ENCODE measurements at regions not wholly inside any gene's neighbourhood (a gene's known extent, or its start where the extent isn't known, plus 50 kb on each side); places are given as distances from the start of the nearest gene placed in this dataset.

DNA sequence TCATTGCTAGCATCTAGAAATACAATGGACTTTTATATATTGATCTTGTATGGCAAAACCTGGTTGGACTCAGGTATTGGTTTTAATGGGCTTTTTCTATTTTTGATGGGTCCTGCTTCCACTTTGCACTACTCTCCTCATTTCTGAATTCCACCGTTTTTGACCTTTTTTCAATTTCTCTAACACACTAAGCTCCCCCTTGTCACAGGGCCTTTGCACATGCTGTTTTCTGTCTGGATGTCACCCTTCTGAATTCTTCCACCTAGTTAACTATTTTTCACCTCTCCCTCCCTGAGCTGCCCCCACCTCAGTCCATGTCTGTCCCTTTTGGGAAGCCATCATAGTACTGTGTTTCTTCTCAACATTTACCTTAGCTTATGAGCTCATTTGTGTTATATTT, 112.7 kb upstream of the FRMD6 start:
- H3K27me3 ChIP-seq (ENCODE audit: low read depth) = no peaks in the 10 kb centered on the region
- no peak overlapping the region for H3K27ac ChIP-seq
- ATAC-seq = no peak

DNA sequence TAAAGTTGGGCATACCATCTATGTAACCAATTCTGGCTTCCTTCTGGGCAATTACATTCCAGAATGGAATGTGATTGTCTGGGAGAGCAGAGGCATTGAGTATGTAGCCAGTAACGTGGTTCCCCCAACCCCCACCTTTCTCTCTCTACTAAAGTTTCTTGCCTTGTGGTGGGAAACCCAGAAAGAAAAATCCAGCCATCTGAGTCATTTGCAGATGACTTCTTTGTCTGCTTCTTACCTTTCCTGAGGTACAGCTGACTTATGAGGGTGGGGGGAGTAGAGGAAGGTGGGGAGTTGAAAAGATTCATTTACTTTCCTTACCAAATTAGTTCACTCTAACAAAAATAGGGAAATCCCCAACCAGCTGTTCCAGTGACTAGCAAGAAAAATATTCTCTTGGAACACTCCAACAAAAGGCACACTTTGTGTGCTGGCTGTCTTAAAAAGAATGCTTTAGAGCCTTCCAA, 112.1 kb upstream of the FRMD6 start:
- peaks cover 4% of the 10 kb centered on the region for H3K9me3 ChIP-seq
- no peaks in the 10 kb centered on the region for H3K4me1 ChIP-seq
- ATAC-seq = no peak
- TF ChIP-seq, protein P1, sequence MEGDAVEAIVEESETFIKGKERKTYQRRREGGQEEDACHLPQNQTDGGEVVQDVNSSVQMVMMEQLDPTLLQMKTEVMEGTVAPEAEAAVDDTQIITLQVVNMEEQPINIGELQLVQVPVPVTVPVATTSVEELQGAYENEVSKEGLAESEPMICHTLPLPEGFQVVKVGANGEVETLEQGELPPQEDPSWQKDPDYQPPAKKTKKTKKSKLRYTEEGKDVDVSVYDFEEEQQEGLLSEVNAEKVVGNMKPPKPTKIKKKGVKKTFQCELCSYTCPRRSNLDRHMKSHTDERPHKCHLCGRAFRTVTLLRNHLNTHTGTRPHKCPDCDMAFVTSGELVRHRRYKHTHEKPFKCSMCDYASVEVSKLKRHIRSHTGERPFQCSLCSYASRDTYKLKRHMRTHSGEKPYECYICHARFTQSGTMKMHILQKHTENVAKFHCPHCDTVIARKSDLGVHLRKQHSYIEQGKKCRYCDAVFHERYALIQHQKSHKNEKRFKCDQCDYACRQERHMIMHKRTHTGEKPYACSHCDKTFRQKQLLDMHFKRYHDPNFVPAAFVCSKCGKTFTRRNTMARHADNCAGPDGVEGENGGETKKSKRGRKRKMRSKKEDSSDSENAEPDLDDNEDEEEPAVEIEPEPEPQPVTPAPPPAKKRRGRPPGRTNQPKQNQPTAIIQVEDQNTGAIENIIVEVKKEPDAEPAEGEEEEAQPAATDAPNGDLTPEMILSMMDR (IDR thresholded peaks at IDR 0.05) = no peak
- no peak overlapping the region for H3K4me3 ChIP-seq
- no peak overlapping the region for H3K27ac ChIP-seq
- intact Hi-C loops (cut with DNase I) = no loop called here
- H3K36me3 ChIP-seq = no peaks in the 10 kb centered on the region
- no peaks in the 10 kb centered on the region for H3K27me3 ChIP-seq (ENCODE audit: low read depth)
- DNase-seq = no peak

More for the DNA sequence above, 112.7 kb upstream of the FRMD6 start:
- intact Hi-C loops (cut with DNase I) = no loop called here
- H3K4me1 ChIP-seq = no peaks in the 10 kb centered on the region
- DNase-seq = no peak
- TF ChIP-seq, protein P1 (IDR thresholded peaks at IDR 0.05) = no peak
- H3K4me3 ChIP-seq = no peak overlapping the region
- peaks cover 4% of the 10 kb centered on the region for H3K9me3 ChIP-seq
- no peaks in the 10 kb centered on the region for H3K36me3 ChIP-seq

DNA sequence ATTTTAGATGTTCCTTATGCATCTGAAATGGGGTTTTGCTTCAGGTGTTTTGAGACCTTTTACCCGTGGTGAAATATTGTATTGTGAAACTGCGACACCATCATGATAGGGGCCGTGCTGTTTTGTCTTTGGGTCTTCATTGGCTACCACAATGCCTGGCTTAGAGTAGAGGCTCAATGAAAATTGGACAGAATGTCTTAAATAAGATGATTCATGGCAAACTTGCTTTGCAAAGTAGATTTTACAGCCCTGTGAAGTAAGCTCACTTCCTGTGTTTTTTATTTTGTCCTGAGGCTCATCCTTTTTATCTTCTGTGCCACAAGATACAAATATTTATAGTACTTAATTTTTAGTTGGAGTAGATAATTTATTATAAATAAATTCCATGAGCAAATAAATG, 111.3 kb upstream of the FRMD6 start:
- intact Hi-C loops (cut with DNase I) = no loop called here
- TF ChIP-seq, protein P1 (IDR thresholded peaks at IDR 0.05) = no peak
- DNase-seq (no peak), ATAC-seq (no peak)
- no peaks in the 10 kb centered on the region for H3K4me1 ChIP-seq
- H3K27me3 ChIP-seq (ENCODE audit: low read depth) = no peaks in the 10 kb centered on the region
- H3K27ac ChIP-seq = no peak overlapping the region
- H3K36me3 ChIP-seq = no peaks in the 10 kb centered on the region
- peaks cover 2% of the 10 kb centered on the region for H3K9me3 ChIP-seq
- no peak overlapping the region for H3K4me3 ChIP-seq

DNA sequence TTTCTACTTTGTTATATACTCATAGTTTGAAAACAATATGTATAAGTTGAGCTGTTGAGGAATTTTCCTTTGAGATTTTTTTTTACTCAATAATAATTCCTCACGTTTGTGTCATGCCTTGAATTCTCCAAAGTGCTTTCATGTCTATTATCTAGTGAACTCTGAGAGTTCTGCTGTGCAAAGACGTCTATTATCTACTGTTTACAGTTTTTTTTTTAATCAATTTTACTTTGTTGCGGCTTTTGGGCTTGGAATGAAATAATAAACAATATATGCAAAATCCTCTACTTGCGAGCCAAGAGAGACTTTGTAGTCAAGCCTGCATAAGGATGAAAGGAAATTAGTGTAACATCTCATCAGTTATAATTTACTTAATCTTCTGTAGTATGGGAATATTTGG, 107.2 kb upstream of the FRMD6 start:
- DNase-seq = no peak
- no peak overlapping the region for H3K27ac ChIP-seq

DNA sequence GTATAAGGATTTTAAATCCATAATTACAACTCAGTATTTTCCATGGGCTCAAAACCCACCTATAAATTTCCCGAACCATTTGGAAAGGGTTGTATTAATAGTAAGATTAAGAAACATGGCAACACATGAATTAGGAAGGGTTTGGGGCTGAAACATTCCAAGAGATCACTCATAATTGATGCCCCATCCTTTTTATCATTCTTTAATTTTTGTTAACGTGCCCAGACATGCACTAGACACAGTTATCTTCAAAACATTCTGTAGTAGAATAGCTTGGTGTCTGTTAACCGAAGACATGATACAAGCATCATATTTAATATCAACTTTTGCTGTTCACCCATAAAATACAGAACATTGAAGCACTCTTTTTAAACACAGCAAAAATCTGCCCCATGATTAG, 106.8 kb upstream of the FRMD6 start:
- TF ChIP-seq, protein P1 (IDR thresholded peaks at IDR 0.05) = no peak
- Histone ChIP-seq H3K27ac (no peak overlapping the region), H3K36me3 (no peaks in the 10 kb centered on the region), H3K4me1 (peaks cover 5% of the 10 kb centered on the region), H3K9me3 (no peaks in the 10 kb centered on the region), H3K27me3 (ENCODE audit: low read depth) (no peaks in the 10 kb centered on the region), H3K4me3 (no peak overlapping the region)
- ATAC-seq = no peak
- DNase-seq = no peak
- intact Hi-C loops (cut with DNase I) = no loop called here

More for the DNA sequence above, 107.2 kb upstream of the FRMD6 start:
- no peaks in the 10 kb centered on the region for H3K9me3 ChIP-seq
- TF ChIP-seq, protein P1 (IDR thresholded peaks at IDR 0.05) = no peak
- H3K4me3 ChIP-seq = no peak overlapping the region
- ATAC-seq = no peak
- intact Hi-C loops (cut with DNase I) = no loop called here
- H3K4me1 ChIP-seq = peaks cover 5% of the 10 kb centered on the region
- H3K36me3 ChIP-seq = no peaks in the 10 kb centered on the region
- no peaks in the 10 kb centered on the region for H3K27me3 ChIP-seq (ENCODE audit: low read depth)

DNA sequence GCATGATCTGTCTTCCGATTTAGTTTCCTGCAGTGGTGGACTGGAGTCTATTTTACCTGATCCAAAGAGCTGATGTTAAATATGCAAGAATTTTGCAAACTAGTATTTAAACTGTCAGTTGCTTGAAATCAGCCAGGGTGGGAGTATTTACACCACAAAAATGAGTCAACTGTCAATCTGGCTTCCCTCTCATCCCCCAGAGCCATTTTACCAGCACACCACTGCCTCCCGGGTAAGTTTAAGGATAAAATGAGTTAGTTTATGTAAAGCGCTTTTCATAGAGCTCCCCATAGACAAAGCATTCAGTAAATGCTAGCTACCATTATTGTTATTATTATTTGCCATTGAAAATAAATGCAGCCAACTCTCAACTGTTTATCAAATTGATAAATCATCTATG, 106.3 kb upstream of the FRMD6 start:
- intact Hi-C loops (cut with DNase I) = no loop called here
- no peaks in the 10 kb centered on the region for H3K9me3 ChIP-seq
- no peak for DNase-seq
- no peak for ATAC-seq
- H3K27me3 ChIP-seq (ENCODE audit: low read depth) = no peaks in the 10 kb centered on the region
- H3K36me3 ChIP-seq = no peaks in the 10 kb centered on the region
- no peak overlapping the region for H3K27ac ChIP-seq
- no peak overlapping the region for H3K4me3 ChIP-seq
- TF ChIP-seq, protein P1 (IDR thresholded peaks at IDR 0.05) = no peak
- peaks cover 5% of the 10 kb centered on the region for H3K4me1 ChIP-seq
